AG10803 (cell line): ENCODE measurements at regions not wholly inside any gene's neighbourhood (a gene's known extent, or its start where the extent isn't known, plus 50 kb on each side); places are given as distances from the start of the nearest gene placed in this dataset.

Source experiments
- DNase-seq: peaks from one replicate; pipeline ENCODE4 v3.0.0; 2010; ENCODE audit warnings: low read depth
- H3K4me3 ChIP-seq: 2 replicates; pipeline ENCODE4 v1.5.1; 2011; ENCODE audit warnings: mild to moderate bottlenecking, low read length, control low read depth
- CTCF ChIP-seq: conservative IDR thresholded peaks from 2 replicates; pipeline ENCODE4 v1.5.1; 2011; ENCODE audit warnings: mild to moderate bottlenecking, low read length, control low read depth, inconsistent platforms

DNA sequence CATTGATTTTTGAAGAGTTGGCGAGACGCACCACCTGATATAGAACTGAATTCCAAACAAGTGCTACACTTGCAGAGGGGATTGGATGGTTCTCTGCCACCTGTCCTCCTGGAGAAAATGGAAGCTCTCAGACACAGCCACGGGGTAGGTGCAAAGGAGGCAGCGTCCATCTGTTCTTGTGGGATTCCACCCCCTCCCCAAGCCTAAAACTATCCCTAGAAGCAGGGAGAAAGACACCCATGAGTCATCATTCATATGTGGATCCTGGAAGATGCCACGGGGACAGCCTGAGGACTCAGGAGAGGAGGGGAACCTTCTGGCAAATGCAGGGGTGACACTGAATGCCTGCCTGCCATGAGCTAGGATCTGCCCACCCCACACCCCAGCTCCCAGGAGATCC, 171.3 kb upstream of the CST7 start:
- TF ChIP-seq CTCF, result no peak
- no peak overlapping the region for H3K4me3 ChIP-seq
- no peak for DNase-seq

DNA sequence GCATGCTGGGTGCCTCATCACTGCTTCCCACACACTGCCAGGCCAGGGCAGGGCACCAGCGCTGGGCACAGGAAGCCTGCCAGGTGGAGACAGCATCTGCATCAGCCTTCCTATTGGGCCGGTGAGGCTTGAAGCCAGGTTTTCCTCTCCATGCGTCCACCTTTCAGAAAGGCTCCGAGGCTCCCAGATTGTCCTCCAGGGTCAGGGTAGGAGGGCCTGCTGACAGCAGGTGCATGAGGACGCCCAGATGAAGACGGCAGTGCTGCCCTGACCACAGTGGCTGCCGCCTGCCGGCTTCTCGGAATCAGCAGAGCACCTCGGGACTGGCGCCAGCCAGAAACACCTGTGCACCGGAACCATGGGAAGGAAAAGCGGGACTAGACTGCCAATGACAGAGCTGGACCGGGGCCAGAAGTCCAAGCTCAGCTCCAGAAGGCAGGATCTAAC, 170.5 kb upstream of the CST7 start:
- no peak for TF ChIP-seq CTCF
- no peak for DNase-seq
- H3K4me3 ChIP-seq, result no peak overlapping the region

DNA sequence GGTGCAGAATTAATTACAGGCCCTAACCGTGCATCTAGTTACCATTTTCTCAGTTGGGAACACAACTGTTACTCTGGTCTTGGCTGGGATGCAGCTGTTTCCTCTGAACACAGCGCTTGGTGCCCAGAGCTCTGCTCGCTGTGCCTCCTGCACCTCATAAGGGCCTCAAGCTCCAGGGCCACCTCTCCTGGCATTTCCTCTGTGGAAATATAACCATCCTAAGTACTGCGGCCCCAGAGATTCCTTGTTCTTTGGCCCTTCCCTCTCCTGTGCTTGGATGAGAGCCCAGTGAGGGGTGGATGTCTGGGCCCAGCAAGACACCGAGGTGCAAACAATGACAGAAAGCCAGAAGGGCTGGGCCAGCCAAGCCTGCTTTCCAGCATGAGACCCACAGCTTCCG, 169.9 kb upstream of the CST7 start:
- no peak overlapping the region for H3K4me3 ChIP-seq
- no peak for DNase-seq
- TF ChIP-seq CTCF, result no peak

GRCh38 chr20:24779946-24780345, 169.1 kb upstream of the CST7 start:
- no peak for TF ChIP-seq CTCF
- H3K4me3 ChIP-seq, result no peak overlapping the region
- DNase-seq, result no peak

DNA sequence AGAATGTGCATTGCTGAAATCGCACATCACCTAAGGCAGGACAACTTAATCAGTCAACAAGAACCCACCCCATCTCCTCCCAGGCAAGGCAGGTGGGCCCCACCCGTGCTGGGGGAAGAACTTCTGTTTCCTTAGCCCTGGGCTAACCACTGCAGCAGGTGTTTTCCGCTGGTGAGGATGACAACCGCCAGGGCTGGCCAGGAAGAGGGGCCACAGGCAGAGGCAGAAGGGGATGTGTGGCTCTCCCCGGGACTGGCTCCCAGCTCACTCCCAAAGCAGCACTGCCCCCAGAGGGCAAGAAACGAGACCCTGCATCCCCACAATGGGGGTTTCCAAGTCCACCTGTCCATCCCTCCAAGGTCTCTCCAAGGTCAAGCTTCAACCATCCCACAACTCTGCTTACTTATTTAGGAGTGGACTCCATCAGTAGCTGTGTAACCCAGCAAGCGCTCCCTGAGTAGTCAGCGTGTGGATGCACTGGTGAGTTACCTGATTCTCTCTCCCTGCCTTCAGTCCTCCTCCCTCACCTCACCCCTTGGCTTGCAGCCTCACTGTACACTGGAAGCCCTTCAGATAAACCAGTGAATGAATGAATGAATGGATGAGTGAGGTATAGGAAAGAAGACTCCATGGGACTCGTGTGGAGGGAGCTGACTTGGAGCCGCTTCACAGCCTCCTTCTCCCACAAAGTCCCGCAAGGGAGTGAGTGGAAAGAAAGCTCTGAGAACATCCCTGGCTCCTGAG, 168.2 kb upstream of the CST7 start:
- no peak for TF ChIP-seq CTCF
- no peak for DNase-seq
- H3K4me3 ChIP-seq, result no peak overlapping the region

DNA sequence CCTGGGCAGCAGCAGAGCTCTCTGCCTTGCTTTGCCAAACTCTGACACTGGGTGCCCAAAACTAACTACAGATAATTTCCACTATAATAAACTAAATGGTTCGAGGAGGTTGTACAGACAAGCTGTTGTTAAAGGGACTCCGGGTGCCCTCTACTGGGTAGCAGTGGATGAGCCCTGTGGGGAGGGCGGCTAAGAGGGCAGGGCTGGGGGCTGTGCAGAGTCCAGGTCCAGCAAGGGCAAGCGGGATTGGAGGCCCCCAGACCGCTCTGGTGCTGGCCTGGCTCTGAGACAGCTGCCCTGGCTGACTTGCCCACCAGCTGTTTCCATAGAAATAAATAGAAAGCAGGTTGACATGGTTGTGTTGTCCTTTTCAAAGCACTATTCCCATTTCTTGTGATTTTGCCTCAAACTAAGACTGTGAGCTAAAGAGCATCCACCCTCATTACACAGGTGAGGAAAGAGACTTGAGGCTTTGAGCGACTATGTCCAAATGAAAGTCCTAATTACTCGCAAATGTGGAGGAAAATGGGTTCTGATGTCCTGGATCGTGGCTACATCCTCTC, 167.6 kb upstream of the CST7 start:
- peak; percentile 39 for DNase-seq
- TF ChIP-seq CTCF, result peak; percentile 78
- no peak overlapping the region for H3K4me3 ChIP-seq

GRCh38 chr20:24782301-24782700, 166.8 kb upstream of the CST7 start:
- H3K4me3 ChIP-seq, result no peak overlapping the region
- DNase-seq, result no peak

More at GRCh38 chr20:24782301-24782700, 166.8 kb upstream of the CST7 start:
- TF ChIP-seq CTCF, result no peak
